Lower leg skin (tissue), 3 donors: ENCODE measurements at regions not wholly inside any gene's neighbourhood (a gene's known extent, or its start where the extent isn't known, plus 50 kb on each side); places are given as distances from the start of the nearest gene placed in this dataset.

Experiments used
- CTCF ChIP-seq, 3 donors: fragments of 450-650 bp; IDR thresholded peaks; one replicate each; pipeline ENCODE4 v1.5.1; 2016; ENCODE audit warnings: antibody characterized with exemption in 3 of 3, mild to moderate bottlenecking in 3 of 3, moderate library complexity in 2 of 3
- POLR2A ChIP-seq, 2 donors: fragments of 450-650 bp; IDR thresholded peaks; one replicate each; pipeline ENCODE4 v1.6.1; 2016 to 2017; ENCODE audit warnings: antibody characterized with exemption in 2 of 2, mild to moderate bottlenecking in 1 of 2, moderate library complexity in 1 of 2

- TF ChIP-seq CTCF (IDR thresholded peaks at IDR 0.05) (no peak), POLR2A (IDR thresholded peaks at IDR 0.05) (no peak)
Measured at GRCh38 chr11:90594658-90595057, 371.8 kb upstream of the CHORDC1 start.
